ENCODE measurements at regions not wholly inside any gene's neighbourhood (a gene's known extent, or its start where the extent isn't known, plus 50 kb on each side); places are given as distances from the start of the nearest gene placed in this dataset.

DNA sequence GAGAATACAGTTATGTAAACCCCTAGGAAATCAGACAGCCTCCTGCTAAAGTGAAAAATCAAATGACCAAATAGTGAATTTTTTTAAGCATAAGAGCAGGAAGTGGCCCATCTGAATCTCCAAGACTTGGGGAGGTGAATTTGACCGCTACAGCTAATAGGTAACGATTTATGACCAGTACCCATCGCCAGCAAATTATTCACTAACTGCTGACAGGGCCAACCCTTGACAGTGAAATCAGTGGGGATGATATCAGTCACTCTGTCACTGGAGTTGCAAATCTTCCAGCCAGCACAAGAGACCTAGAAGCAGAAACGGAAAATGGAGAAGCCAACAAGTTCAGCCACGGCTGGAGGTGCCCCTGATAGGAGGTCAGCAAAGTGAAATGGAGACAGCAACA, 164.3 kb upstream of the PIK3C3 start:
- no peaks in the 10 kb centered on the region for H4K20me1 ChIP-seq (replicated peaks in 1 of 2; ENCODE audit: control insufficient read depth in 1 of 2, insufficient read depth in 2 of 2, low read length in 2 of 2)
- no peak overlapping the region for H2BK5ac ChIP-seq (ENCODE audit: low read depth, low read length)
- no peak overlapping the region for H3K4me3 ChIP-seq (ENCODE audit: extremely low read depth in 1 of 4, insufficient read depth in 2 of 4, low read depth in 3 of 4, low read length in 4 of 4)
- H3K4ac ChIP-seq (replicated peaks; ENCODE audit: insufficient read length, low read depth, low read length) = no peak overlapping the region
- FAIRE-seq = no peak
- no peaks in the 10 kb centered on the region for H3K27me3 ChIP-seq (replicated peaks in 1 of 4; ENCODE audit: control insufficient read depth in 3 of 4, extremely low read depth in 1 of 4, insufficient read depth in 3 of 4, low read length in 3 of 4)
- H3K56ac ChIP-seq (replicated peaks; ENCODE audit: insufficient read length, low read depth, low read length) = no peak overlapping the region
- H3K14ac ChIP-seq (ENCODE audit: insufficient read length) = no peak overlapping the region
- no peak overlapping the region for H4K5ac ChIP-seq (ENCODE audit: insufficient read length, low read depth, low read length)
- ChIA-PET CTCF (ENCODE audit: partially characterized antibody) (no interaction called here), POLR2A (ENCODE audit: partially characterized antibody) (no interaction called here)
- no peak overlapping the region for H2BK120ac ChIP-seq (replicated peaks; ENCODE audit: low read depth, low read length)
- H4K91ac ChIP-seq (replicated peaks; ENCODE audit: insufficient read length, low read length) = no peak overlapping the region
- 88% methylated on average over 5 of the region's 5 CpGs; no CpG with 5 or more reads in 1 of the 2 experiments for WGBS, 2 experiments (ENCODE audit: extremely low coverage in 1 of 2, insufficient coverage in 1 of 2, insufficient read length in 1 of 2, insufficient replicate concordance in 2 of 2, low coverage in 1 of 2, low lambda C conversion rate in 2 of 2, missing lambda C conversion rate in 1 of 2)
- no peak overlapping the region for H3K4me2 ChIP-seq (ENCODE audit: insufficient read depth in 1 of 2, low read depth in 2 of 2, low read length in 2 of 2)
- no peak overlapping the region for H4K8ac ChIP-seq (ENCODE audit: extremely low read depth, insufficient read depth, low read length)
- no peak overlapping the region for H2BK20ac ChIP-seq (ENCODE audit: low read length)
- H2BK12ac ChIP-seq (ENCODE audit: low read depth, low read length) = no peak overlapping the region
- no peaks in the 10 kb centered on the region for H3K9me3 ChIP-seq (ENCODE audit: insufficient read depth in 2 of 2, low read depth in 1 of 2, low read length in 1 of 2)
- H2BK15ac ChIP-seq (ENCODE audit: low read length) = no peak overlapping the region
- H3K36me3 ChIP-seq (ENCODE audit: control insufficient read depth in 2 of 4, insufficient read depth in 4 of 4, low read length in 3 of 4) = no peaks in the 10 kb centered on the region
- H3K23me2 ChIP-seq (ENCODE audit: low read depth, low read length) = no peaks in the 10 kb centered on the region
- no peak overlapping the region for H3K9ac ChIP-seq (replicated peaks in 1 of 4; ENCODE audit: extremely low read depth in 1 of 4, low read depth in 3 of 4, low read length in 3 of 4)
- no peaks in the 10 kb centered on the region for H3K79me2 ChIP-seq (ENCODE audit: control insufficient read depth in 1 of 2, insufficient read depth in 2 of 2, low read length in 2 of 2)
- no peak overlapping the region for H3K18ac ChIP-seq (ENCODE audit: extremely low read depth, low read length)
- H3K23ac ChIP-seq (ENCODE audit: insufficient read length) = no peak overlapping the region
- H3K79me1 ChIP-seq (ENCODE audit: low read depth, low read length) = no peaks in the 10 kb centered on the region
- TF ChIP-seq CHD2 (IDR thresholded peaks at IDR 0.05; ENCODE audit: low read length) = no peak
- TF ChIP-seq ASH2L (IDR thresholded peaks at IDR 0.05; ENCODE audit: low read length) = no peak
- H2AFZ ChIP-seq (ENCODE audit: low read length) = no peak overlapping the region
- no peak for DNase-seq (ENCODE audit: low read depth in 1 of 2, low spot score in 2 of 2)
- H2AK5ac ChIP-seq (ENCODE audit: low read depth, low read length) = no peak overlapping the region
- H3K4me1 ChIP-seq (replicated peaks in 1 of 4; ENCODE audit: control insufficient read depth in 3 of 4, insufficient read depth in 4 of 4, low read length in 3 of 4) = no peaks in the 10 kb centered on the region
- H3K27ac ChIP-seq (ENCODE audit: low read depth, low read length) = no peak overlapping the region

Data from H1 (cell line).